ENCODE measurements at regions not wholly inside any gene's neighbourhood (a gene's known extent, or its start where the extent isn't known, plus 50 kb on each side); places are given as distances from the start of the nearest gene placed in this dataset.

- TF ChIP-seq CTCF (IDR thresholded peaks at IDR 0.05; ENCODE audit: poor library complexity, severe bottlenecking) (no peak), SMC3 (conservative IDR thresholded peaks at IDR 0.05; ENCODE audit: poor library complexity) (no peak), EZH2 (IDR thresholded peaks at IDR 0.05; ENCODE audit: borderline replicate concordance, insufficient read depth, low read length, poor library complexity, severe bottlenecking) (no peak)
These were observed 104.1 kb downstream of the DIRAS2 start for GRCh38 chr9:90538566-90538965.
